Nucleus accumbens (tissue), 56 donors: ENCODE measurements at regions not wholly inside any gene's neighbourhood (a gene's known extent, or its start where the extent isn't known, plus 50 kb on each side); places are given as distances from the start of the nearest gene placed in this dataset.

Source experiments
- DNase-seq, 56 donors: peaks; one replicate each; lab custom pipeline; 2025; lab: John Stamatoyannopoulos, UW

DNA sequence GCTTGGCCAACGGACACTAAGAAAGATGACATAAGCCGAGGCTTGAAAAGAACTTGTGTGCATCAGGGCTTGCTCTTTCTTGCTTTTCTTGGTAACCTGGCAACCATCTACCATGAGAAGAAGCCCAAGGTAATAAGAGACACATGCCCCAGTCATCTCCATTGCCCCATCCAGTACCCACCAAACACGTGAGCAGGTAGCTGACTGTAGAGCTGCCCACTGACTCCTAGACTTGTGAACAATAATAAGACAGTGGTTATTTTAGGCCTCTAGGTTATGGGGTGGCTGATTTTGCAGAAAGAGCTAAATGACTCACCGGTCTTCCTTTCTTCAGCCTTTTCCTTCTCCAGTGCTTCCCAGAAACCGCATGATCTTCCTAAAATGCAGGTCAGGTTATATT lies 105.0 kb upstream of the JUN start:
- DNase-seq = no peak

DNA sequence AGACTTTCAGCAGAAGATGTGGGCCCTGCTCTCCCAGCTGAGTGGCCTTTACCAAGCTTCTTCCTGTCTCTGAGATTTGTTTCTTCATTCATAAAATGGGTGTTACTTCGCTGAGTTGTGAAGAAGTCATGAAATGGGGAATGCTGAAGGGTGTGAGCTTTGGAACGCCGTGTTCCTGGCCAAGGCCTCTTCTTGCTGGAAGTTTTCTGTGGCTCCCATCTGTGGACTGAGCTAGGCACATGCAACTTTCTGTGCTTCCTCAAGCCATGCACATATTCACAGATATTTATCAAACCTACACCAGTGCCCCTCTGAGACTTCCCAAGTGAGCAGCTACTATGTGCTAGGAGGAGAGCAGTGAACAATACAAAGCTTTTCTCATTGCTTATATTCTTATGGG lies 106.3 kb upstream of the JUN start:
- DNase-seq = no peak

DNA sequence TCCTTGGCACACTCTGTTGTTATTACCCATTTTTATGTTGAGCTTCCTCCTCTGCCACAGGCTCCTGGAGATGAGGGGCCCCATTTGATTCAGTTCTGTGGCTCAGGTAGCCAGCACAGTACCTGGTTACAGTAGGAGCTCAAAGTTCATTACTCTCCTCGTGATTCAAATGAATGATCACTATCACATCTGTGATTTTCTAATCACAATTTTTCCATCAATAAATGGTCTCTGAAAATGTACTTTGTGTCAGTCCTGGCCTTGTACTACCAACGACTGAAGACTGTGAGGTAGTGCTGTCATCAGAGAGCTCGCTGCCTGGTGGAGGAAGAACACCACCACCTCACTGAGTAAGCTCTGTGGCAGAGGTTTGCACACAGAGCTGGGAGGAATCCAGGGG lies 106.8 kb upstream of the JUN start:
- DNase-seq = no peak

DNA sequence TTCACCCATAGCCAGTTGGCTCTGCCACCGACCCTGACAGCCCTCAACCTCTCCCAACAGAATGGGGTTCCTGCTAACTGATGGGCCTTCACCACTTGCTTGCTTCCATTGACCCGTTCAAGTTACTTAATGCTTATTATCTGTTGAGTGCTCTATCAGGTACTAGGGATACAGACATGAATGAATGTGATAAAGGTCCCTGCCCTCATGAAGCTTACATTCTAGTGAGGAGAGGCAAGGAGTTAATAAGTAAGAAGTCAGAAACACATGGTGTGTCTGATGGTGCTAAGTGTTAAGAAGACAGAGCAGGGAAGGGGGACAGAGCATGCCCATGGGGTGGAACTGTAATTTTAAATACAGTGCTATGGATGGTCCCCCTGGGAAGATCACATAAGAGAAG lies 107.5 kb upstream of the JUN start:
- no peak for DNase-seq

DNA sequence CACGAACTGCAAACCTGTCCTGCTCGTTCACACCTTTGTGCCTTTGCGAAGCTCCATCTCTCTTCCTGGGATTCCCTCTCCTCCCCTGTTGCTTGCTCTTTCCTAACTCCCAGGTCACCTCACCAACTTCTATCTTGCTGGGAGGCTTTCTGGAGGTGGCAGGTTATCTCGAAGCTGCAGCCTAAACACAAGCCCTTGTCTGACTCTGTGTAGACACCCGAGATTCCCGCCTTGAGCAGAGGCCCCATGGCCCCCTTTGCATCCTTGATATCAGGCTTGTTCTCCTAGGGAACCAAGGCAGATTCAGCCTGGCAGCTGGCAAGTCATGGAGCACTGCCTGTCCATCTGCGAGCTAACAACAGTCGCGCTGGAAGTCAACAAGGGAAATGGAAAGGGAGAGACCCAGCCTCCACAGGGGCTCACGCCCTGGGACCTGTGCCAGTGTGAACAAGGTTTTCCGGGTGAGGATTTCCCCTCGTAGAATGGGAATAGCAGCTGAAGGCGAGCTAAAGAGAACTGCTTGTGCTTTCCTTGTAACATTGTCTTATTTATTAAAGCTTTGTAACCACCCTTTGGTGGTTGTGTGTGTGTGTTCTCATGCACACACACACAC lies 109.5 kb upstream of the JUN start:
- DNase-seq = no peak

DNA sequence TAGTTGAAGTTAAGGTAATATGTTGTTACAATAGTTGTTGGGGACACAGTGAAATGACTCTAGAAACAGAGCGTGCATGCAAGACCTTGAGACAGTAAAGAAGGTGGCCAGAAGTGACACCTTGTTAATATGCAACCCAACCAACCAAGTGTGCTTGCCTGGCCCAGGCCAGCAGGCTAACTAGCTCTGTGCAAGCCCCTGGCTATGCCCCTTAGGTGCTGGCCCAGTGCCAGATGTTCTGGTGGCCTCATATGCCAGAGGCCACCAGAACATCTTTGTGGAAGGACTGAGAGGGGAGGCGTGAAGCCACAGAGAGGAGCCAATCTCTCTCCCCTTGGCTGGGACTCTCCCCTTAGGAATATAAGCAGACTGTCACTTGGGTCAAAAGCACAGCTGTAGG lies 111.2 kb upstream of the JUN start:
- no peak for DNase-seq

DNA sequence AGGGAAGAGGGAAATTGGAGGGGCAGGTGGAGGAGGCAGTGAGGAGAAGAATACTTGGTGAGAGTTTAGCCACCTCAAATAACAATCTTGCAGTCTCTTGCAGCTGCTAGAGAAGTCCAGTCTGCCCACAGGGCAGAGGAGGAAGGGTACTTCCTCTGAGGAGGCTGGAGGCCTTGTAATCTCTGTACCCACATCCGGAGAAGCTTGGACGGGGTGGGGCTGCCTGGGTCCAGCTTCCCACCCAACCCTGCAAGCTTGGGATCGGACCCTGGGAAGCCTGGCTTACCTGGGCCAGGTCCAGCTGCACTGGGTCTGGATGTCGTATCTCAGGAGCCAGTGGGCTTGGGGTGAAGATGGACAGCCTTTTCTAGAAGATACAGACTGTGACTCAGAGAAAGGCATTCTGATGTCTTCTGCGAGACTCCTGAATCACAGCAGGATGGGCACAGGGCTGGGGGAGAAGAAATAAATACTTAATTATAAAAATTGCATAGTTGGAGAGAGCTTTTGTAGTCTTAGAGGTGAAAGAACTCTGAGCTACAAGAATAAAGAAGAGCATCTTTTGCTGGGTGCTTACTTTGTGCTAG lies 111.8 kb upstream of the JUN start:
- peak in 1 of 56 donors; percentile 19 for DNase-seq

DNA sequence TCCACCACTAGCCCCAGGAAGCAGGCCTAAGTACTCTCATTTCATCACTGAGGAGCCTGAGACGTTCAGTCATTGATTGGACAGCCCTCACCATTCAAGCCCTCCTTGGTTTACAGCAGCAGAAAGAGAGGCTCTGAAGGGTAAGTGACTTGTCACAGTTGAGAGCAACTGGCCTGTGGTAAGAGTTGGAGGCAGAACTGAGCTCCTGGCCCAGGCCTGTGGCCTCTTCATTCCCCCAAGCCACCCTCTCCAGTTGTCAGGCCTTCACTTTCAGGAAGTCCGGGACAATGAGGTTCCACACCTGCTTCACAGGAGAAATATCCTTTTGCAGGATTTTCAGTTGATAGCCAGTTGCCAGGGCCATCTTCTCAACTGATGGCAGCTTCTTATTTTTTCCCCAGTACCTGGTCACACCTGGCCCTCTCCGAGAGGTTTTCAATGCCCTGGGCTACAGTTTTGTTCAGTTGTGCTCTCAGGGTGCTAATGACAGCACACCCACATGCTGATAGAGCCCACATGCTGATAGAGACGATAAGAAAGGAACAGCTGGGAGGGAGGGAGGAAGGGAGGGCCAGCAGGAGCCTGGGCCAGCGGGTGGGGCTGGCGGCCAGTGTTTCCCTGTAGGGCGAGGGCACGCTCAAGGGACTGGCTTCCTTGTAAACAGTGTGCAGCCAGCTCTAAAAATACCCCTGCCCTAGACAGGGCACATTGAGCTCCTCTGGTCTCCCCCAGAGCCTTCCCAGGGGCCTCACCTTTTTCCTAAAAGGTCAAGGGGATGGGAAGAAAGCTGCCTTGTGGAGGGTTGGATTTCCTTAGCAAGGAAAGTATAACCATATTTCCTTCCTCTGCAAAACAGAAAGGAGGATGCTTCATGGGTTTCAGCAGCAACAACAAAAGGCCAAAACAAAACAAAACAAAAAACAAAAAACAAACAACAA lies 112.7 kb upstream of the JUN start:
- DNase-seq = peak in 5 of 56 donors; percentile 5 to 44 (median 13)

DNA sequence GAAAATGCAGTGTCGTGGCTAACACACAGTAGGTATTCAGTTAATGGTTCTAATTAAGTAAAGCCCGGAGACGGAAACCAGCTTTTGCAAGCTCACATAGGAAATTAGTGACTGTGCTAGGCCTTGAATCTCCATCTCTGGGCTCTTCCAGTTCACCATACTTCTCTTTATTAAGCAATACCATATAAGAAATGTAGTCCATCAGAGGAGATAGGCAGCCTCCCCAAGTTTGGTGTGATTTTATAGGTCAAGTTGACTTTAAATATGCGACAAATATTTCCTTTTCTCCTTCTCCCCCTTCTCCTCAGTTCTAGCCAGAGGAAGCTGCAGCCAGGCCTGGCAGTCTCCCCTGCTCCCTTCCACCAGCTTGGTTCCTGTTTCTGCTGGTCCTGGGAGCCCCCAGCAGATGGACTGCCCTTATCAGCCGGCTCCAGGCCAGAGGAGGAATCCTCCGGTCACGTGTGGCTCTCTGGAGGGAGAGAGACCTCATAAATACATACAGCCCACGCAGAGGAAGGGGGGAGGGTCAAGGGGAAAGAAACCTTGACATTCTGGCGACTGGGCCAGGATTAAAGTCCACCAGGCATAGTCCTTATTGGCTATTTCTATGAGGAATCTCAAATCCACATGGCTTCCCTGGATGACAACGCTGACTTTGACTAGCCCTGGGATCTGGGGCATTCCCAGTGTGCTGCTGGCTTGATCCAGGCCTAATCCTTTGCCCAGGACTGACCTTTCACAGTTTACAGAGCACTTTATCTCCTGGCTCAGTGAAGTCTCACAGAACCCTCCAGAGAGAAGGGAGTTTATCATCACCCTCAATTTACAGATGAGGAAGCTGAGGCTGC lies 115.1 kb upstream of the JUN start:
- peak in 5 of 56 donors; percentile 14 to 21 (median 17) for DNase-seq

DNA sequence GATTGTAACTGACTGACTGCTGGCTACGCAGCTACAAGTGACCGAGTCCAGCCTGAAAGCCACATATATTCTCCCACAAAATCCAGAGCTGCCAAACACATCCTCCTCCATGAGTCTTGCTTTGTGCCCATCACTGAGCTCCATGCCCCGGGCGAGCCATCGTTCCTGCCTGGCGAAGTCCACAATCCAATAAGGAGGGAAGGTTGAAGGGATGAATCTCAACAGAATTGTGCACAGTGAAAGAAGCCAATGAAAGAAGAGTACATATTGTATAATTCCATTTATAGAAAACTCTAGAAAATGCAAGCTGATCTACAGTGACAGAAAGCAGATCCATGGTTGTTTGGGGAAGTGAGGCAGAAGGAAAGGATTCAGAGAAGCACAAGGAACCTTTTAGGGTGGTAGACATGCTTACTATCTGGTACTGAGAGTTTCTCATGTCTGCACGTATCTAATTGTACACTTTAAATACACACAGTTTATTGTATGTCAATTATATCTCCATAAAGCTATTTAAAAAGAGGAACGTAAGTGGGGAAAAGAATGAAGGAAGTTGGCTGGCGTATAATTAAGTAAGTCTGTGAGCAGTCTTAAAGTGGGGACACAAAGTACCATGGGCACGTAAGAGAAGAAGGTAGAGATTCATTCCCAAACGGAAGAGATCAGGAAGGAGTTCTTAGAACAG lies 115.9 kb upstream of the JUN start:
- no peak for DNase-seq

DNA sequence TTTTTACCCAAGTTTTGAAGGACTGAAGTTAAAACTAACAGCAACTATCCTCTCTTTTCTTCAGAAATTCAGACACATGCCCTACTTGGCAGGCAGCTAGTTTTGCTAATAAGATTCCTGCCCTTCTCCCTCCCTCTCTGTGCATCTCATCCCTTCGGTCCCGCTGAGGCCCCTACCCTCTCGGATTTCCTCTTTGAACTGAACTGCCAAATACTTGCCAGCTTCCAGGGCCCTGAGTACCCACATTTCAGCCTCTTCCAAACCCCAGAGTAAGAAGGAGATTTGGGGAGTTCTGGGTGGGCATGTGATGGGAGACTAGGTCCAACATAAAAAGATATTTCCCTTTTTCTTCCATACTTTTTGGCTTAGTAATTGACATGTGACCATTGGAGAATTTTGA lies 116.5 kb upstream of the JUN start:
- DNase-seq = no peak

DNA sequence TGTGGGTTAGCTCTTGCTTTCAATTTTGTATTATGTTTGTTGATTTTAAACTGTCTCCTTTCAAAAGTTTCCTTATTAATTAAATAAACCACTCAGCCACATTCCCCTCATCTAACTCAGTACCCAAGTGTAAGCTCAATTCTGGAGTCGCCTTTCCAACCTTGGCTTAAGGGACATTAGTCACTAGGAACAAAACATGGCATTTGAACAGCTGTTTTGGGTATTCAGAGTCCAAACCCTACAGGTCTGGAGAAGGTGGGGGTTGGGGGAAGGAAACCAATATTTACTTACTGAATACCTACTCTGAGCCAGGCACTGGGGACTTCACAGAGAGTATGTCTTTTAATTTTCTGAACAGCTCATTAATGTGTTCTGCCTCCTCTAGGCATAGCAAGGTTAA lies 117.2 kb upstream of the JUN start:
- no peak for DNase-seq

DNA sequence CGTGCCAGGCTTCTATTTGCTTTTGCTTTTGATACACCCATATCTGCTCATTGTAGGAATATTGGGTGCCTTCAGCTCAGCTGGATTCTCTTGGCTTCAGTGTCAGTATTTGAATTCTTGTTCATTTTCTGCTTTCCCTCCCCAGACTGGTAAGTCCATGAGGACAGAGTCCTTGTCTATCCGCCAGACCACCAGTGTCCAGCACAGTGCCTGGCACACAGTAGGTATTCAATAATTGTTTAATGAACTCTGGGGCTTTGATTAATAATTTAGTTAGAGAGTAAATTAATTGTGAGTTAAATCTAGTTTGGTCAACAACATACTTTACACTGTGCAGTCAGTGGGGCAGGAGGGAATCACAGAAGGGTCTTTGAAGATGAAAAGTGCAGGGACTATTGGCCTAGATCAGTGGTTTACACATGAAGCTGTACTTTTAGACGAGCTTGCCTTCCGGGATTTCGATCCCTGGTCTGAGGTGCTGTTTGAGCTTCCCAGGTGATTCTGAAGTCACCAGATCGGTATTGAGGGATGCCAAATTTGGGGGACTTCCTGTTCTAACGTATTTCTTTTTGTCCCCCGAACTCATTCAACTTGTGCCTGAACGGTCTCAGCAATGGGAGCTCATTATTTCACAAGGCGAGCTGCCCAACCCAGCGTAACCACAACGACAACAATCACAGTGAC lies 119.1 kb upstream of the JUN start:
- DNase-seq = no peak

DNA sequence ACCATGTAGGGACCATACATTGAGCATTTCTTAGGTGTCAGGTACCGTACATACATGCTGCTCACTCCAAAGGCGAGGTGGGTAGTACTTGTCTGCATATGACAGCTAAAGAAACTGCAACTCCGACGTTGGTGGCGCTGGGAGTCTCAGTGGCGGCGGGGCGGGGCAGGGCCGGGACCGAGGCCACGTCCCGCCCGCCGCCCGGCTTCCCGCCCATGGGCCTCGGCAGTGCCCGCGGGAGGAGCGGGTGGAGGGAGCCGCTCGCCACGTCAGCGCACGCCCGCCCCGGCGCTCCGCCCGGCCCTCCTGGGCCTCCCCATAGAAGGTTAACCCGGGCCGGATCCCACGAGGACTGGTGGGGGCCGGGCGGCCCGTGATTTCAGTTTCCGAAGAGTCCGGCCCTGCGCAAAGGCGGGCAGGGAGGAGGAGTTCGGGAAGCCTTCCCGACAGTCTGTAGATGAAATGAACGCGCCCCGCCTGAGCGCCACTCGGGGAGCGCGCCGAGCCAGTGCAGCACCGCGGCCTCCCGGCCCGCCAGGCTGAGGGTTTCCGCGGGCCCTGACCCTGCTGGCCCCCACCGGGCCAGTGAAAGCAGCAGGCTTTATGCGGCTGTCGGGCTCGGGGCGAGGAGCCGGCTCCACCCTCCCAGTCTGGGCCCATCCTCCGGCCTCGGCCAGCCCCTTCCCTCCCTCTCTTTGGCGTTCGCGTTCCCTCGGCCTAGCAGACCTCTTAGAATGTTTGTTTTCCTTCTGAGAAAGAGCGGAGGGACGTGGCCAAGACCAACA lies 119.9 kb upstream of the JUN start:
- DNase-seq = peak in 55 of 56 donors; percentile 45 to 92 (median 81)

DNA sequence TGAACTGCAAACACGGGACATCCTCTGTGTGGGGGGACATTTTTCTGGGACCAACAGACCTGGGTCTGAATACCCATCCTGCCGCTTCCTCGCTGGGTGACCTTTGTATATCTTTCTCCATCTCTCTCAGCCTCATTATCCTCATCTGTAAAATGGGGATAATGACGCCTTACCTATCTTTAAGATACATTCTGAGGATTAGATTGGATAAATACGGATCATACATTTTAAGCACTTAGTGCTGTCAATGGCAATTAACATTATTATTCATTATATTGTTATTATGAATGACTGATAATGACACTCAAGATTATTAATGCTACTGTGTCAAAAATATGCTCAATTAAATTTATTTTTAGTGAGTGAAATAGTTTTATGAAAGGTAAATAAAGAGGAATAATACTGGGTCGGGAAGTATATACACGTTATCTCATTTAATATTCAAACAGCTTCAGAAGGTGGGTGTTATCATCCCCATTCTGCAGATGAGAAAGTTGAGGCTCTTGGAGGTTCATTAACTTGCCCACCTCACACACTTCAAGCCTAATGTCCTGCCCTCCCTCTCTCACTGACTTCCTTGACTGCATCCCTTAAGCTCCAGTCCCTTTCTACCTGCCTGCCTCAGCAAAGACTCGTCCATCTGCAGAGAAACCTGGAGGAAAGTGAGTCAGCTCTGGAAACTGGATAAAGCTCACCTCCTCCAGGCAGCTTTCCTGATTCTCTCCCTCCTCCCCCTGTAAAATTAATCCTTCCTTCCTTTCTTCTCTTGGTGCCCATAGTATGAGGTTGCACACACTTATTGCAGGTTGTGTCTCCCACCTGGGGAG lies 120.7 kb upstream of the JUN start:
- DNase-seq = no peak

DNA sequence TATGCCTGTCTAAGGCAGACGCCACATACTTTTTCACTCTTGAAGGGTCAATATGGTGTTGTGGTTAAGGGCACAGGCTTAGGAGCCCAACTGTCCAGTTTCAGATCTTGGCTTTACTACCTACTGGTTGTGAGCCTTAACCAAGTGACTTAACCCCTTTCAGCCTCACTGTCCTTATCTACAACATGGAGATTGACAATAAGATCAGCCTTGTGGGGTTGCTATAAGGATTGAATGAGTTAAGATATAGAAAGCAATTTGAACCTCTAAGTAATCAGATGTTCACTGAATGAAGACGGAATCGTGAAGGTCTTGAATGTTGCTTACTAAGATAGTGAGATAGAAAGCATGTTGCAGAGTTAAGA lies 121.3 kb upstream of the JUN start:
- DNase-seq = no peak

DNA sequence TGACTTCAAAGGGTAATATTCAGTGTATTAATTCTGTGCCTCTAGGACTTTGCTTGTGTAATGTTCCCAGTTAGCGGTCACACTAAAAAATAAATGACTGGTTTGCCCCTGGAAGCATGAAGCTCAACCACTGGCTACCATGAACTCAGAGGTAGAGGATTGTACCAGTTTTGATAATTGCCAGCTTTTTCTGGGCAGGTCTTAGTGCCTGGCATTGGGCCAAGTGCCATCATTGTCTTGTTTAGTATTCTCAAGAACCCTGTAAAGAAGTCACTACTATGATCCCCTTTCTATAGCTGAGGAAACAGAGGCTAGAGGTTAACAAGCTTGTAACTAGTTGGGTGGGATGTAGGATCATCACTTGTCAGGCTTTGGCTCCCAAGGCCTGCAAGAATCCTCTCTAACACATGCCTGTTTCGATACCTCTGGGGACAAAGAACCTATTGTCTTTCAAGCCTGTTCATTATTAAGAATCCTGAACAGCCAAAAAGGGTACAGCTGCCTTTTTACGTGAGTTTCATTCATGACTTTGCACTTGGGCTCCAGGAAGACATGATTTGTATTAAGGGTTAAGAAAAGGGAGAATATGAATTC lies 121.9 kb upstream of the JUN start:
- DNase-seq = no peak

DNA sequence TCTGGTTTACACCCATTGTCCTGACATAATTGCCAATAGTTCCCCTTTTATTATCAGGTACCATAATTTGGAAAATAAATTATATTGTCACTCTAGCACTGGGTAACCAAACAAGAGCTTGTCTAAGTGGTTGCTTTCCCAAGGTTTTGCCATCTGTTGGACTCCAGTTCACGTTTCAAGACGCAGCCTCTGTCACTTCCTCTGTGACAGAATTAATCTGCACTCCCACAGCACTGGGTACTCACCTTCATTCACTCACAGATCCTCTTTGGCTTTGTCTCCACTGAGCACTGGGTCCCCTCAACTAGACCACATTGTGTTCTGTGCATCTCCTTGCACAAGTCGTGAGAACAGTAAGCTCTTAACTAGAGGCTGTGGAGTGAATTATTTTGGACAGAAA lies 123.6 kb upstream of the JUN start:
- no peak for DNase-seq
